Suprapubic skin (tissue), 3 donors: ENCODE measurements at regions not wholly inside any gene's neighbourhood (a gene's known extent, or its start where the extent isn't known, plus 50 kb on each side); places are given as distances from the start of the nearest gene placed in this dataset.

Experiments
- EP300 ChIP-seq: sonication (generic); formaldehyde crosslinking; IDR thresholded peaks from one replicate; pipeline ENCODE4 v1.6.1; 2017; ENCODE audit warnings: antibody characterized with exemption
- POLR2A ChIP-seq, 2 donors: fragments of 450-650 bp; IDR thresholded peaks; one replicate each; pipeline ENCODE4 v1.6.1; 2017; ENCODE audit warnings: antibody characterized with exemption in 2 of 2, mild to moderate bottlenecking in 2 of 2, moderate library complexity in 2 of 2
- TF ChIP-seq, protein P1 (sequence below), 2 donors: fragments of 200-600 bp in 1 of 2; fragments of 450-650 bp in 1 of 2; sonication (generic) in 1 of 2; IDR thresholded peaks; one replicate each; pipeline ENCODE4 v1.5.1; 2016 to 2019; ENCODE audit warnings: antibody characterized with exemption in 2 of 2, mild to moderate bottlenecking in 1 of 2, moderate library complexity in 1 of 2

DNA sequence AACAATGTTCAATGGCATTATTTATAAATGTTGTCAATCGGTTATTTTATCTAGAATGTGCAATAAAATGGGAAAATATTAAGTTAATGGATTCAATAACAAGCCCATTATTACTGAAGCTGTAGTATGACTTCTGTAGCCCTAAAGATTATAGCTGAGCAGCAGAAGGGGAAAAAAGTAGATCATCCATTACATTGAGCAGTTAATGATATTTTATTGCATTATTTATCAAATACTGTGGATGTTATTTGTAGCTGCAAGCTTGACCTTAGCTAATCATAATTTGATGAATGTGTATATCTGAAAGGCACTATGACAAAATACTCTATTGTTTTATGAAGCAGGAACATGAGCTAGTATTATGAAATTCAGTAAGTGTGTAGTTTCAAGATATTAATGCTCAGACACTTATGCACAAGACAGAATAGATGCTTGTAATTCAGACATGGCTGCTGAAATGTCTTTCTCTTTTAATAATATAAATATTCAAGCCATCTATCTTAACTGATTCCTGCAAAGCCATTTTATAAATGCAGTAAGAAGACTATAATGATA is 131.5 kb upstream of the MGAT4C start:
- TF ChIP-seq, protein P1, sequence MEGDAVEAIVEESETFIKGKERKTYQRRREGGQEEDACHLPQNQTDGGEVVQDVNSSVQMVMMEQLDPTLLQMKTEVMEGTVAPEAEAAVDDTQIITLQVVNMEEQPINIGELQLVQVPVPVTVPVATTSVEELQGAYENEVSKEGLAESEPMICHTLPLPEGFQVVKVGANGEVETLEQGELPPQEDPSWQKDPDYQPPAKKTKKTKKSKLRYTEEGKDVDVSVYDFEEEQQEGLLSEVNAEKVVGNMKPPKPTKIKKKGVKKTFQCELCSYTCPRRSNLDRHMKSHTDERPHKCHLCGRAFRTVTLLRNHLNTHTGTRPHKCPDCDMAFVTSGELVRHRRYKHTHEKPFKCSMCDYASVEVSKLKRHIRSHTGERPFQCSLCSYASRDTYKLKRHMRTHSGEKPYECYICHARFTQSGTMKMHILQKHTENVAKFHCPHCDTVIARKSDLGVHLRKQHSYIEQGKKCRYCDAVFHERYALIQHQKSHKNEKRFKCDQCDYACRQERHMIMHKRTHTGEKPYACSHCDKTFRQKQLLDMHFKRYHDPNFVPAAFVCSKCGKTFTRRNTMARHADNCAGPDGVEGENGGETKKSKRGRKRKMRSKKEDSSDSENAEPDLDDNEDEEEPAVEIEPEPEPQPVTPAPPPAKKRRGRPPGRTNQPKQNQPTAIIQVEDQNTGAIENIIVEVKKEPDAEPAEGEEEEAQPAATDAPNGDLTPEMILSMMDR (IDR thresholded peaks at IDR 0.05): no peak
- TF ChIP-seq EP300: no peak
- TF ChIP-seq POLR2A (IDR thresholded peaks at IDR 0.05): no peak
